ENCODE measurements at regions not wholly inside any gene's neighbourhood (a gene's known extent, or its start where the extent isn't known, plus 50 kb on each side); places are given as distances from the start of the nearest gene placed in this dataset.

- no peaks in the 10 kb centered on the region for H3K36me3 ChIP-seq (ENCODE audit: insufficient read depth, low read length)
- no peak overlapping the region for H3K27ac ChIP-seq
- TF ChIP-seq POLR2AphosphoS5 (IDR thresholded peaks at IDR 0.05; ENCODE audit: borderline replicate concordance, low read depth, low read length) (no peak), EZH2 (IDR thresholded peaks at IDR 0.05) (no peak), FOXP2 (optimal IDR thresholded peaks at IDR 0.05; ENCODE audit: control extremely low read depth, extremely low read length, insufficient read depth) (no peak)
- DNase-seq (ENCODE audit: low read depth, low spot score): no peak
- no peaks in the 10 kb centered on the region for H3K9me3 ChIP-seq (ENCODE audit: low read depth, low read length)
- no peak overlapping the region for H3K4me3 ChIP-seq
- no peak overlapping the region for H3K9ac ChIP-seq (ENCODE audit: insufficient read length)
Measured at GRCh38 chr5:145228564-145228963, 606.6 kb downstream of the PRELID2 start.

GRCh38 chr5:145227881-145228280 is 607.3 kb downstream of the PRELID2 start:
- Histone ChIP-seq H3K9me3 (ENCODE audit: low read depth, low read length) (no peaks in the 10 kb centered on the region), H3K9ac (ENCODE audit: insufficient read length) (no peak overlapping the region), H3K36me3 (ENCODE audit: insufficient read depth, low read length) (no peaks in the 10 kb centered on the region), H3K4me3 (no peak overlapping the region), H3K27ac (no peak overlapping the region)
- DNase-seq (ENCODE audit: low read depth, low spot score): no peak
- TF ChIP-seq EZH2 (IDR thresholded peaks at IDR 0.05) (no peak), POLR2AphosphoS5 (IDR thresholded peaks at IDR 0.05; ENCODE audit: borderline replicate concordance, low read depth, low read length) (no peak), FOXP2 (optimal IDR thresholded peaks at IDR 0.05; ENCODE audit: control extremely low read depth, extremely low read length, insufficient read depth) (no peak)

- no peak for TF ChIP-seq FOXP2 (optimal IDR thresholded peaks at IDR 0.05; ENCODE audit: control extremely low read depth, extremely low read length, insufficient read depth)
- no peak for TF ChIP-seq EZH2 (IDR thresholded peaks at IDR 0.05)
- no peak for TF ChIP-seq POLR2AphosphoS5 (IDR thresholded peaks at IDR 0.05; ENCODE audit: borderline replicate concordance, low read depth, low read length)
- Histone ChIP-seq H3K4me3 (no peak overlapping the region), H3K9ac (ENCODE audit: insufficient read length) (no peak overlapping the region), H3K9me3 (ENCODE audit: low read depth, low read length) (no peaks in the 10 kb centered on the region), H3K36me3 (ENCODE audit: insufficient read depth, low read length) (no peaks in the 10 kb centered on the region), H3K27ac (no peak overlapping the region)
- DNase-seq (ENCODE audit: low read depth, low spot score): no peak
Measured at GRCh38 chr5:145226726-145227125, 608.4 kb downstream of the PRELID2 start.

DNA sequence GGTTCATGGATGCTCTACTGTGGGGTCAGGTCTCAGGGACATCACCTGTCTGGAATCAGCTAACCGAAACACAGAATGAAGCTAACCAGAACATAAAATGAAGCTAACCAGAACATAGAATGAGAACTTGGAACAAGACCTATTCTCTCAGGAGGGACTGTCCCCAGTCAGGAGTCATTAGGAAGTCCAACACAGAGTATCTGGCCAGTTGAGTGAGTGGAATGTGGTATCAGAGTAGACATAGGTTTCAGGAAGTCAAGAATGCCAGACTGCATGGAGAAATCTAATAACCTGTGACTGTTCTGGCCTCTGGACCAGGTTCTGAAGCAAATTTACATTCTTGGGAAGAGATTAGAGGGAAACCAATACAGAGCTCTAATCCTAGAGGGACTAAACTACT is 609.6 kb downstream of the PRELID2 start:
- DNase-seq (ENCODE audit: low read depth, low spot score): no peak
- Histone ChIP-seq H3K9me3 (ENCODE audit: low read depth, low read length) (no peaks in the 10 kb centered on the region), H3K36me3 (ENCODE audit: insufficient read depth, low read length) (no peaks in the 10 kb centered on the region), H3K27ac (no peak overlapping the region), H3K4me3 (no peak overlapping the region), H3K9ac (ENCODE audit: insufficient read length) (no peak overlapping the region)
- TF ChIP-seq POLR2AphosphoS5 (IDR thresholded peaks at IDR 0.05; ENCODE audit: borderline replicate concordance, low read depth, low read length) (no peak), FOXP2 (optimal IDR thresholded peaks at IDR 0.05; ENCODE audit: control extremely low read depth, extremely low read length, insufficient read depth) (no peak), EZH2 (IDR thresholded peaks at IDR 0.05) (no peak)

- H3K9me3 ChIP-seq (ENCODE audit: low read depth, low read length): no peaks in the 10 kb centered on the region
- H3K4me3 ChIP-seq: no peak overlapping the region
- TF ChIP-seq EZH2 (IDR thresholded peaks at IDR 0.05) (no peak), FOXP2 (optimal IDR thresholded peaks at IDR 0.05; ENCODE audit: control extremely low read depth, extremely low read length, insufficient read depth) (no peak), POLR2AphosphoS5 (IDR thresholded peaks at IDR 0.05; ENCODE audit: borderline replicate concordance, low read depth, low read length) (no peak)
- H3K9ac ChIP-seq (ENCODE audit: insufficient read length): no peak overlapping the region
- no peak overlapping the region for H3K27ac ChIP-seq
- no peak for DNase-seq (ENCODE audit: low read depth, low spot score)
- no peaks in the 10 kb centered on the region for H3K36me3 ChIP-seq (ENCODE audit: insufficient read depth, low read length)
Measured at GRCh38 chr5:145223582-145223981, 611.6 kb downstream of the PRELID2 start.

DNA sequence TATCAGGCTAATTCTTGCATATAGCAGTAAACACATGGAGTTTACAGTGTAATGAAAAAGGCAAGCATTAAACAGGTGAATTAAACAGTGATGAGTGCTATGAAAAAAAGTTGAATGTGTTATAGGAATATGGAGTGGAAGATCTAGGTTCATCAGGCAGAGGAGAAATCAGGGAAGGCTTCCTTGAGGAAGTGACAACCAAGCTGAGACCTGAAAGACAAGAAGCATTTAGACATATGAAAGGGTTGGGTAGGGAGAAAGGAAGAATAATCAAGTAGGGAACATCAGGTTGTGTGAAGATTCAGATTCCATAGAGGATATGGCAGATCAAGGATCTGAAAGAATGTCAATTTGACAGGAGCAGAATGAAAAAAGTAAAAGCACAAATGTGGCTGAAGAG is 612.5 kb downstream of the PRELID2 start:
- H3K9ac ChIP-seq (ENCODE audit: insufficient read length): no peak overlapping the region
- TF ChIP-seq EZH2 (IDR thresholded peaks at IDR 0.05) (no peak), POLR2AphosphoS5 (IDR thresholded peaks at IDR 0.05; ENCODE audit: borderline replicate concordance, low read depth, low read length) (no peak), FOXP2 (optimal IDR thresholded peaks at IDR 0.05; ENCODE audit: control extremely low read depth, extremely low read length, insufficient read depth) (no peak)
- no peak overlapping the region for H3K27ac ChIP-seq
- H3K4me3 ChIP-seq: no peak overlapping the region
- no peak for DNase-seq (ENCODE audit: low read depth, low spot score)
- no peaks in the 10 kb centered on the region for H3K9me3 ChIP-seq (ENCODE audit: low read depth, low read length)
- no peaks in the 10 kb centered on the region for H3K36me3 ChIP-seq (ENCODE audit: insufficient read depth, low read length)

DNA sequence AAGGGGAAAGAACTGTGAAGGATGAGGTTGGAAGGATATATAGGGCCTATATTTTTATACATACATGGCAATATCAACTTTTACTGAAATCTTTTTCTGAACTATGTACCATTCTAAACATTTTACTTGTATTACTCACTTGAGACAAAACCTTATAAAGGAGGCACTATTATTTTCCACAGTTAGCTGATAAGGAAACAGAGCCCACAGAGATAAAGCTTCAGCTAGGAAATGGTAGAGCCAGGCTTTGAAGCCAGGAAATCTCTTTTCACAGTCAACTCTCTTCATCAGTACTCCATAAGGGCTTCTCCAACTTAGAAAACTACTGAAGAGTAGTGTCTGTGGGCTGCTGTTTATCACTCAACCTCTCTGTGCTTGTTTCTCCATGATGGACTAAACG is 613.7 kb downstream of the PRELID2 start:
- TF ChIP-seq POLR2AphosphoS5 (IDR thresholded peaks at IDR 0.05; ENCODE audit: borderline replicate concordance, low read depth, low read length) (no peak), EZH2 (IDR thresholded peaks at IDR 0.05) (no peak), FOXP2 (optimal IDR thresholded peaks at IDR 0.05; ENCODE audit: control extremely low read depth, extremely low read length, insufficient read depth) (no peak)
- Histone ChIP-seq H3K9ac (ENCODE audit: insufficient read length) (no peak overlapping the region), H3K9me3 (ENCODE audit: low read depth, low read length) (no peaks in the 10 kb centered on the region), H3K36me3 (ENCODE audit: insufficient read depth, low read length) (no peaks in the 10 kb centered on the region), H3K4me3 (no peak overlapping the region), H3K27ac (no peak overlapping the region)
- no peak for DNase-seq (ENCODE audit: low read depth, low spot score)

DNA sequence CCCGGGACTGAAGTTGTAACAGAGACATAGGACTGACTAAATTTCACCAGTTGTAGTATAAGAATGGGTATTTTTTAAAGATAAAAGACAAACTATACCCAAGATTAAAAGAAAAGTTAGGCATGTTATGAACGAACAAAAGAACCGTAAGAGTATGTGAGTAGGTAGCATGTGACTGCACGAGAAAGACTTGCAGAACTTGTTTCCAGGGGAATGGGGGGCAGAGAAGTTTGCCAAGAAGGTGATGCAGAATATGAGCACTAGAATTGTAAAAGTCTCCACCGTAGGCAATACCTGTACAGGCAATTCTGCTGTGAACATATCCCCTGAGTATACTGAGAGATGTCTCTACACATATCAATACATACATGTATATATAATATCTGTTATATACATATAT is 614.7 kb downstream of the PRELID2 start:
- H3K9me3 ChIP-seq (ENCODE audit: low read depth, low read length): no peaks in the 10 kb centered on the region
- no peaks in the 10 kb centered on the region for H3K36me3 ChIP-seq (ENCODE audit: insufficient read depth, low read length)
- no peak overlapping the region for H3K9ac ChIP-seq (ENCODE audit: insufficient read length)
- DNase-seq (ENCODE audit: low read depth, low spot score): no peak
- TF ChIP-seq EZH2 (IDR thresholded peaks at IDR 0.05) (no peak), FOXP2 (optimal IDR thresholded peaks at IDR 0.05; ENCODE audit: control extremely low read depth, extremely low read length, insufficient read depth) (no peak), POLR2AphosphoS5 (IDR thresholded peaks at IDR 0.05; ENCODE audit: borderline replicate concordance, low read depth, low read length) (no peak)
- H3K27ac ChIP-seq: no peak overlapping the region
- no peak overlapping the region for H3K4me3 ChIP-seq

GRCh38 chr5:145218982-145219381 is 616.2 kb downstream of the PRELID2 start:
- TF ChIP-seq EZH2 (IDR thresholded peaks at IDR 0.05) (no peak), POLR2AphosphoS5 (IDR thresholded peaks at IDR 0.05; ENCODE audit: borderline replicate concordance, low read depth, low read length) (no peak), FOXP2 (optimal IDR thresholded peaks at IDR 0.05; ENCODE audit: control extremely low read depth, extremely low read length, insufficient read depth) (no peak)
- no peak overlapping the region for H3K4me3 ChIP-seq

More at GRCh38 chr5:145218982-145219381, 616.2 kb downstream of the PRELID2 start:
- H3K9ac ChIP-seq (ENCODE audit: insufficient read length): no peak overlapping the region
- no peak for DNase-seq (ENCODE audit: low read depth, low spot score)
- no peaks in the 10 kb centered on the region for H3K9me3 ChIP-seq (ENCODE audit: low read depth, low read length)
- no peaks in the 10 kb centered on the region for H3K36me3 ChIP-seq (ENCODE audit: insufficient read depth, low read length)
- H3K27ac ChIP-seq: no peak overlapping the region

Data from SK-N-MC (cell line).